GM19193 (cell line): ENCODE measurements at regions not wholly inside any gene's neighbourhood (a gene's known extent, or its start where the extent isn't known, plus 50 kb on each side); places are given as distances from the start of the nearest gene placed in this dataset.

Experiments
- POLR2A ChIP-seq: IDR thresholded peaks from 4 replicates; pipeline ENCODE4 v1.6.1; 2011; ENCODE audit not compliant: insufficient read depth, insufficient read length; ENCODE audit errors: extremely low read depth

DNA sequence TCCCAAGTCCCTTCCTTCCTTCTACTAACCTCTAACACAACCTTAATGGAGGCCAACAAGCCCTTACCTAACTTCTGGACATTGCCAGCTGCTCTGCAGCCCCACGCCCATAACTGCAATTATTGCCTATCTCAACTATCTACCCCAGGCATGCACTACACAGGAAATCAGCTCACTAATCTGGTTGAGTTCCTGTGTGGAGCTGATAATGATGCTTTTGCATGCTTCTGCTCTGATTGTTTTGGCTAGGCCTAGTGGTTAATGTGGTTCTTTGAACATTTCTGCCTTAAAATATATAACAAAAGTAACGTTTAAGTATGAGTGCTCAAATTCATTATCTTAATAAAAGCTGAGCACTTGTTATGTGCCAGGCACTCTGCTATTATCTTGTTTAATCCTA is 463.9 kb downstream of the MFSD1 start:
- TF ChIP-seq POLR2A, result no peak

DNA sequence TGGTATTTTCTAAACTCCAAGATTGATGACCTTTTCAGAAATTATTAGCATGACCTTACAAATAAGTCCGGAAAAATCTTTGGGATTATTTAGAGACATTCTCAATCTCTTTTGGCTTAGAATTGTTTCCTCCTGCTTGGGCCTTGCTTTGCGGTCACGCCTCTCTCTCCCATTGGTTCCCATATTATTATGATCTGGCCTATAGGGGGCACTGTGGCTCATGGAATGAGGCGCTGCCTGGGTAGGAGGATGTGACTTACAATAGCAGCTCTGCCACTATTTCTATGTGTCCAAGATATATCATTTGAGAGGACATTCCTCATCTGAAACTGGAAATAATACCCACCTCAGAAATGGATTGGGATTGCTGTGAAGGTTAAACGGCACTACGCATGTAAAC is 464.9 kb downstream of the MFSD1 start:
- TF ChIP-seq POLR2A, result no peak

DNA sequence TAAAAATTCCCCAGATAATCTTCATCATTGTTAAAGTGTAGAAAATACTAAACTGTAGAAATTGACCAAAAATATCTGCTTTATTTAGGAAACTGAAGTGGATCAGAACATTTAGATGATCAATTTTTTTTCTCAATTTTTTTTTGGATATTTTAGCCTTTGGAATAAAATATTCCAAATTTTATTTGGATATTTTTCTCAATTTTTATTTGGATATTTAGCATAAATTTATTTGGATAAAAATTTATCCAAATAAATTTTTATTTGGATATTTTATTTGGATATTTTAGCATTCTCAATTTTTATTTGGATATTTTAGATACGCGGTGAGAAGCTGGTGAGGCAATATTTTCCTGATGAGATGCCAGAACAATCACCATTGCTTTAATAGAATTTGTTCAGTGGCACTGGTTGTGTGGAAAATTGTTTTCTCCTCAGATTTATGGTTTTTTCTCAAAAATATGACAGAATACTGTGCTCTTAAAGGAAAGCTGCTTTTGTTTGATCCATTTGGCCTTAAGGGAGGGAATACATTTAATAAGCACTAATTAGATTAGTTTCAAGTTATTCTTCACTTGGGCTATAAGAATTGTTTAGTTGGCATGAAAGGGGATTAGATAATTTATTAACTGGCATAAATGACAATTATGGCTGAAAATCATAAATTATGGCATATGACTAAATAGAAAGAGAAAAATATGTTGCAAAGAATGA is 470.1 kb downstream of the MFSD1 start:
- TF ChIP-seq POLR2A, result no peak

DNA sequence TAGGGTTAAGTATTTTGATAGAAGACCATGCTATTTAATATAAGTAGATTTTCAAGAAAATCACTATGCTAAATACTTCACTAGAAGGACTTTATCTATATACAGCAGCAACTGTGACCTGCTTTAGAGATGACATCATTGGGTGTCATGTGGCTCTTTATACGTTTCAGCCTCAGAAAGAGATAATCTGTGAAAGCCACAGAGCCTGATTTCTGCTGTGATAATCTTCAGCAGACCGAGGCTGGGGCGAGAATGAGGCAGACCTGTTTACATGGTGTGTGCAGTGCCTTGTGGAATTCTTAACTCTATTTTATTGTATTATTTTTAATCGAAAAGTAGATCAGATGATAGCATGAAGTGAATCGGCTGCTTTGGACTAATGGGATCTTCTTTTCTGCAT is 471.2 kb downstream of the MFSD1 start:
- no peak for TF ChIP-seq POLR2A

DNA sequence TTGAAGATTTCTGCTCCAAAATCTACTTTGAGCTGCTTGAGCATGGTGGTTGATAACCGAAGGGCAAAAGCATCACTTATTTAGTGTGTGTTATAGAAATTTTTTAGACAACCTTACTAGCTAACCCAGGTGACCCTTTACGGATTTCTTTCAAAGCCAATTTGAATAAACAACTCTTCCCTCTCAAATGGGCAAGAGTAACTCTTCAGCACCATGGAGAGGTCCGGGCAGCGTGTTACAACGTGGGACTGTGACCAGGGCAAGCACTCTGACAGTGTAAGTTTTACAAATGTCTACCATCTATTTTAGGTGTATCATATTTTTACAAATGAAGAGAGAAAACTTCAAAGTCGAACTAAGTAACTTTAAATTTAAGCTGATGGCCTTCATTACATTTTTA is 471.8 kb downstream of the MFSD1 start:
- TF ChIP-seq POLR2A, result no peak

DNA sequence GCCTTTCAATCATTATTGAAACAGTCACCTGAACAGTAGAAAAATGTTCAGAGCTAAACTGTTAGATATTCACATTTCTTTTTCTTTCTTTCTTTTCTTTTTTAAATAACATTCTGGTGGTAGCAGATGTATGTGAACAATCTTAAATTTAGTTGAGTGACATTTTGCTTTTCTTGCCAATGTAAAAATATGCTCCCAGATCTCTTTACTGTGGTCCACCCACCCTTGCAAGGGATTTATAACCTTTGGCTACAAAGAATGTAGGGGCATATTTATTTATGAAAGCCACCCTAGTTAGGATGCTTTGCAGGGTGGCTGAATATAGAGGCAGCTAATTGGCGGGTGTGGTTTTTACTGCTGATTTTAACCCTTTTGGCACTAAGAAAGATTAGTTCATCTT is 473.9 kb downstream of the MFSD1 start:
- TF ChIP-seq POLR2A, result no peak

DNA sequence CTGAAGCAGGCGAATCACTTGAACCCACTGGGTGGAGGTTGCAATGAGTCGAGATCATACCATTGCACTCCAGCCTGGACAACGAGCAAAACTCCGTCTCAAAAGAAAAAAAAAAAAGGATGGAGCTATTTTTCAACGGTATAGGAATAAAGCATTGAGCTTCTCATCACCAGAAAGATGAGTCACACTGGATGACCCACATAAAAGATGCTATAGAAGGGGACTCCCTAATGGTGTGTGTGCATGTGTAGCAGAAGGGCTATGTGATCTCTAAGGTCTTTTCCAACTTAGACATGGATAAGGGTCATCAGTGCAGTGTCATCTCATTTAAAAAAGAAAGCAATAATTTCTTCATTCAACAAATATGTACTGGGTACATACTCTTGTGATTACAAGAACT is 476.0 kb downstream of the MFSD1 start:
- no peak for TF ChIP-seq POLR2A

GRCh38 chr3:159280386-159281191 is 478.7 kb downstream of the MFSD1 start:
- no peak for TF ChIP-seq POLR2A

- no peak for TF ChIP-seq POLR2A
Measured at GRCh38 chr3:159293493-159293892, 491.6 kb downstream of the MFSD1 start.

DNA sequence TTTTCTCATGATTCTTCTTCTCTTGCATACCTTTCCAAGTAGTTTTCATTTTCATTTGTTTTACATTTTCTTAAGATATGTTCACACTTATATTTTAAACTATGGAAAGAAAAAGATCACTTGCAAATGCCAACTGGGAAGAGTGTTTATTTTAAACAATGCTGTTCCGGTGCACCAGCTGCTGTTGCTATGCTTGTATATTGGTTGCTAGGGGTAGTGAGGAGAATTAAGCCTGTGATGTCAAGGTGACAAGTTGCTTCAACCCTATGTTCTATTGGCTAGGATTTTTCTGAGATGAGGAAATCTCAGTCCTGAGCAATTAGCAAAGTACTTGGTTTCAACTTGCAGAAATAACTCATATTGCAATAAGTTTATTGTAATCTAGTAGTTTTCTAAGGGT is 500.1 kb downstream of the MFSD1 start:
- no peak for TF ChIP-seq POLR2A

DNA sequence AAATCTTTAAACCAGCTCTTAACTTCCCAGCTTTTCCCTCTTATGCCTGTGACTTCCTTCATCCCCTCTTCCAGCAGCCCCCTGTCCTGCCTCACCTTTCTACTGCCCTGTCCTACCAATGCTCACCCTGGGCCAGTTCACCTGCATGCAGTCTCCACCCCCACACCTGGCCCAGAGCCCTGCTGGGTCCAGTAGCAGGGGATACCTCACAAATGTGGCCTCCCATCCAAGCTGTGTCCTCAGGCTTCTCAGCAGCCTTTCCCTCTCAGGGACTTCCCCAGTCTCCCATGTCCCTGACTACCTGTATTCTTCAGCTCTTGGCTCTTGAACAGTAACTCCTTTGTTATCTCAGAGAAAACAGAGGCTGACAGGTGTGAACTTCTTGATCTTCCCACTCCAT is 503.2 kb downstream of the MFSD1 start:
- no peak for TF ChIP-seq POLR2A

DNA sequence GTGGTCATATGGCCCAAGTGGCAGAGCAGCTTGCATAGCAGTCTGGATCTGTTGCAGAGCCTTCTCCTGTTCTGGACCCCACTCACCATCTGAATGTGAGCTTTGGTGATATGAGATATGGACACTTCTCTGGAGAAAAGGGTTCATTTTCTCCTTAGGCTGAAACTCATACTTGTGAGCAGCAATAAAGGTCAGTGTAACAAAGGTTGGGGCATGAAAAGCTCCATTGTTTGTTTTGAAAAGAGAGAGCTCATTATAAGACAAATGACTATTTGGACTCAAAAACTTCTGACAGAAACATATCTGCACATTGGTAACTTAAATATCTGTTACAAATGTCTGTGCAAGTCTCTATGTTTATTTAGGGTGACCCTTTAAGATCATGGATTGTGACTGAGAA is 517.3 kb downstream of the MFSD1 start:
- no peak for TF ChIP-seq POLR2A

DNA sequence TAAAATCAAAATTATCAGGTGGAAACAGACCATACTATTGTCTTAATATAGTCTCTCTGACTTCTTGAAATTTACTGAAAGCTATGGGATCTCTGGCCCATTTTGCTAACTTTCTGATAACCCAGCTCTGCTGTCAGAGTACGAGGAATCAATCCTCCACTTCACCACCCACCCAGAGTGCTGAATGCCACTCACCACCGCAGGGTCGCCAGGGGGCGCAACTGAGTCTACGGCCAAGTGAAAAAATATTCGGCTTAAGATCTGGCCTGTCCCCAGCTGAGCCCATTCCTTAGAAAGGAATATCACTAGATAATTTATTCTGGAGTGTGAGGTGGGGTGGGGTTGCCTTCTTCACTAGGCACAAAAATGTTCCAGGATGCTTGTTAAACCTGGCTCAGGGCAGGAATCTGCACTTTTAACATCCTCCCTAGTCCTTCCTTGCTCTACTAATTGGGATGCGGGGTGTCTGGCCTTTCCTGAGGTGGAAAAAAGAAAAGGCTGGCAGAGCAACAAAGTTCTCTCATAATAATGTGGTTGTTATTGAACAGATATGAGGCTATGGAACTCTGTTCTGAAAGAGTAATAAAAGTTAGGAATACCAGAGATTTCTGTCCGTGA is 520.6 kb downstream of the MFSD1 start:
- TF ChIP-seq POLR2A, result no peak

DNA sequence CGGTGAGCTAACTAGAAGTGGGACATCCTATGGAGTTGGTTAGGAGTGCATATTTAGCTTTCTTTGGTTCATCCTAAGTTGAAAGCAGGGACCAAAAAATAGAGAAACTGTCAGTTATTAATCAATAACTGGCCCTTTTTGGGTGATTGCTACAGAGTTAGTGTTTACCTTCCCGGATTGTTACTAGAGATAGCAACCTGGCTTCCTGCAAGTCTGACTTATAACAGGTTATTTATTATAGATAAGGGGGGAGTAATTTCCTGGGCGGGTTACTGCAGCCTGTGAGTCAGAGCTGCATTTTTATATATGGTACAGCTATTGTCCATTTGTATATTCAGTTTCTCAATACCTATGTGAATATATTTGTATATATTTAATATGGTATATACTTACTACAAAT is 522.0 kb downstream of the MFSD1 start:
- no peak for TF ChIP-seq POLR2A

GRCh38 chr3:159326998-159327397 is 525.1 kb downstream of the MFSD1 start:
- no peak for TF ChIP-seq POLR2A

DNA sequence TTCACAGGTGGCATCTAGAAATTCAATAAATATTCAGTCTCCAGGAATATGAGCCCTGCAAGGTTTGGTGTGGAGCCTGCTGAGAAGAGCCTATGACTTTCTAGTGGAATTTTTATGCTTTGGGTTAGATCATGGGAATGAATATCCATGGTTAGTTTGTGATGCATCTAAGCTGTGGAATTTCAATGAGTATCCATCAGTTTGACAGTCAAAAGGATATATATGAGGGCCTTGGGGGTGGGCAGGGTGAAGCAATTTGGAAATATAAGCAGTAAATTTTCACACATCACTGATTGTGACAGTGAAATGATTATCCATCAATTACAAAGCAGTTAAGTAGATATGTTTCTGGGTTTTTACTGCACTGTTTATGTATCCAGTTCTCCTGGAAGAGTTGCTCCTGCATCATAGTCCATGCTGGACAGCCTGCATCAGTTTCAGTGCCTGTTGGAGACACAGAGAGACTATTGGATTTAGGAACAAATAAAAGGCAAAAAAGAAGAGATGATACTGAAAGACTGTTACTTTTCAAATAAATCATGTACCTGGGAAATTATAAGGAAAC is 530.8 kb downstream of the MFSD1 start:
- no peak for TF ChIP-seq POLR2A

- TF ChIP-seq POLR2A, result no peak
Measured at GRCh38 chr3:159339131-159339530, 537.3 kb downstream of the MFSD1 start.
